ENCODE measurements at regions not wholly inside any gene's neighbourhood (a gene's known extent, or its start where the extent isn't known, plus 50 kb on each side); places are given as distances from the start of the nearest gene placed in this dataset.

DNA sequence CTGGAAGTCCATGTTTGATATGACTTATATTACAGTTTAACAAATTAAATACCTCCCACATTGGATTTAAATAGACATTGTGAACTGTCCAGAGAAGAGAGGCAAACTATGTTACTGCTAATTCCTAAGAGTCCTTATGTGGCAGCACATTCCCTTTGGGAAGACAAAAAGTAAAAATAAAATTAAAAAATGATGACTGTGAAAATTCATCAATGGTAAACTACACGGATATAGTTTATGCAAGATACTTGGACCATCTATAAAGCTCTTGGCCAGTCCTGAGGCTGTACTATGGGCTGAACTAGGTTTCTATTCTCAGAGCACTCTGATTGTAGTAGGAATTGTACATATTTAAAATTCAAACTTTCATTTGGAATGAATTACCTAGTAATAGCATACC lies 206.4 kb downstream of the LRRK2 start:
- TF ChIP-seq, protein P1, sequence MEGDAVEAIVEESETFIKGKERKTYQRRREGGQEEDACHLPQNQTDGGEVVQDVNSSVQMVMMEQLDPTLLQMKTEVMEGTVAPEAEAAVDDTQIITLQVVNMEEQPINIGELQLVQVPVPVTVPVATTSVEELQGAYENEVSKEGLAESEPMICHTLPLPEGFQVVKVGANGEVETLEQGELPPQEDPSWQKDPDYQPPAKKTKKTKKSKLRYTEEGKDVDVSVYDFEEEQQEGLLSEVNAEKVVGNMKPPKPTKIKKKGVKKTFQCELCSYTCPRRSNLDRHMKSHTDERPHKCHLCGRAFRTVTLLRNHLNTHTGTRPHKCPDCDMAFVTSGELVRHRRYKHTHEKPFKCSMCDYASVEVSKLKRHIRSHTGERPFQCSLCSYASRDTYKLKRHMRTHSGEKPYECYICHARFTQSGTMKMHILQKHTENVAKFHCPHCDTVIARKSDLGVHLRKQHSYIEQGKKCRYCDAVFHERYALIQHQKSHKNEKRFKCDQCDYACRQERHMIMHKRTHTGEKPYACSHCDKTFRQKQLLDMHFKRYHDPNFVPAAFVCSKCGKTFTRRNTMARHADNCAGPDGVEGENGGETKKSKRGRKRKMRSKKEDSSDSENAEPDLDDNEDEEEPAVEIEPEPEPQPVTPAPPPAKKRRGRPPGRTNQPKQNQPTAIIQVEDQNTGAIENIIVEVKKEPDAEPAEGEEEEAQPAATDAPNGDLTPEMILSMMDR (conservative IDR thresholded peaks at IDR 0.05): no peak
- H3K4me3 ChIP-seq (ENCODE audit: low read length): no peak overlapping the region
- no peaks in the 10 kb centered on the region for H3K27me3 Mint-ChIP-seq (ENCODE audit: insufficient read depth)
- H3K27ac ChIP-seq (ENCODE audit: low read depth, low read length): no peak overlapping the region
- H3K4me3 Mint-ChIP-seq: no peak overlapping the region
- no peaks in the 10 kb centered on the region for H3K9me3 ChIP-seq (ENCODE audit: control insufficient read depth, low read length)
- no peak for DNase-seq
- no peak overlapping the region for H3K9ac ChIP-seq (ENCODE audit: extremely low read depth, low read length, poor library complexity, severe bottlenecking)
- no peaks in the 10 kb centered on the region for H3K4me1 ChIP-seq (ENCODE audit: control insufficient read depth, insufficient read depth, low read length)
- no peak overlapping the region for H3K27ac Mint-ChIP-seq
- no peaks in the 10 kb centered on the region for H3K27me3 ChIP-seq (ENCODE audit: control insufficient read depth, insufficient read depth, low read length, poor library complexity, severe bottlenecking)
- H3K36me3 ChIP-seq (ENCODE audit: control insufficient read depth, insufficient read depth, low read length): no peaks in the 10 kb centered on the region
- 78% methylated on average over 1 of the region's 1 CpG; no CpG with 5 or more reads in 1 of the 2 experiments for WGBS, 2 experiments (ENCODE audit: insufficient coverage in 1 of 2, insufficient read length in 1 of 2)
- H3K36me3 Mint-ChIP-seq (ENCODE audit: low read depth): no peaks in the 10 kb centered on the region
- no peaks in the 10 kb centered on the region for H3K9me3 Mint-ChIP-seq
- no peaks in the 10 kb centered on the region for H3K4me1 Mint-ChIP-seq

DNA sequence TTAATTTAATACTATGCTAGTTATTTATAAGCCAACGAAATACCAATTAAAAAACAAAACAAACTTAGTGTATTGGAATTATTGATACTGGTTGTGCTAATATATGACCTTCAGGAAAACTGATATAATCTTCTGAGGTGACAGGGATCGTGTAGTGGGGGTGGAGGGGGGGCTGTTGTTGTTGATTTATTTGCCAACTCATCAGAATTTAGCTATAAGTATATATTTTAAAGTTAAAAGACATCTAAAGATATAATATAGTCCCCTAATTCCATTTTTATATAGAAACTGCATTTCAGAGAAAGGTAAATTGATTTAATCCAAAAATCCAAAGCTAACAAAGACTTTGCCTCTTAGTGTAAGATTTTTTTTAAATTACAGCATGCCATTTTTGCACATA lies 210.5 kb downstream of the LRRK2 start:
- H3K9ac ChIP-seq (ENCODE audit: extremely low read depth, low read length, poor library complexity, severe bottlenecking): no peak overlapping the region
- no peaks in the 10 kb centered on the region for H3K27me3 ChIP-seq (ENCODE audit: control insufficient read depth, insufficient read depth, low read length, poor library complexity, severe bottlenecking)
- no peaks in the 10 kb centered on the region for H3K36me3 Mint-ChIP-seq (ENCODE audit: low read depth)
- H3K4me1 ChIP-seq (ENCODE audit: control insufficient read depth, insufficient read depth, low read length): no peaks in the 10 kb centered on the region
- DNase-seq: no peak
- H3K9me3 Mint-ChIP-seq: no peaks in the 10 kb centered on the region
- no peak overlapping the region for H3K27ac ChIP-seq (ENCODE audit: low read depth, low read length)
- no peak overlapping the region for H3K27ac Mint-ChIP-seq
- no peaks in the 10 kb centered on the region for H3K27me3 Mint-ChIP-seq (ENCODE audit: insufficient read depth)
- H3K4me3 Mint-ChIP-seq: no peak overlapping the region
- no peaks in the 10 kb centered on the region for H3K9me3 ChIP-seq (ENCODE audit: control insufficient read depth, low read length)
- no peaks in the 10 kb centered on the region for H3K36me3 ChIP-seq (ENCODE audit: control insufficient read depth, insufficient read depth, low read length)
- H3K4me1 Mint-ChIP-seq: no peaks in the 10 kb centered on the region
- no peak overlapping the region for H3K4me3 ChIP-seq (ENCODE audit: low read length)
- TF ChIP-seq, protein P1 (conservative IDR thresholded peaks at IDR 0.05): no peak
- WGBS, 2 experiments (ENCODE audit: insufficient coverage in 1 of 2, insufficient read length in 1 of 2): no CpG with 5 or more reads among the region's 2 CpGs

DNA sequence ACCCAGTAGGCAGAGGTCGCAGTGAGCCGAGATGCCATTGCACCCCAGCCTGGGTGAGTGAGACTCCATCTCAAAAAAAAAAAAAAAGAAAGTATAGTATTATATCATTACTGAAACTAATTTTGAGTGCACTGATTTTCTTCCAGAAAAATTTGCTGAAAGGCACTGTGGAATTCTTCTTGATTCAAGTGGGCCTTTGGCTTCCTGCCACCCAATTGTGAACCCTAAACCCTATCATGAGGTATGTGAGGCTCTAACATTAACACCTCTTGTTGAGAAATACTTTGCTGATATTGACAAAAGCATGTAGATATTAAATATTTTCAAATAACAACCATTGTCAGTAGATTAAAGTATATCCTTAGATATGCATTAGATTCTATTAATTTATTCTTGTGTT lies 211.2 kb downstream of the LRRK2 start:
- Histone ChIP-seq H3K4me3 (ENCODE audit: low read length) (no peak overlapping the region), H3K36me3 (ENCODE audit: control insufficient read depth, insufficient read depth, low read length) (no peaks in the 10 kb centered on the region), H3K9me3 (ENCODE audit: control insufficient read depth, low read length) (no peaks in the 10 kb centered on the region), H3K27me3 (ENCODE audit: control insufficient read depth, insufficient read depth, low read length, poor library complexity, severe bottlenecking) (no peaks in the 10 kb centered on the region), H3K4me1 (ENCODE audit: control insufficient read depth, insufficient read depth, low read length) (no peaks in the 10 kb centered on the region), H3K27ac (ENCODE audit: low read depth, low read length) (no peak overlapping the region), H3K9ac (ENCODE audit: extremely low read depth, low read length, poor library complexity, severe bottlenecking) (no peak overlapping the region)
- Mint-ChIP-seq H3K27ac (no peak overlapping the region), H3K36me3 (ENCODE audit: low read depth) (no peaks in the 10 kb centered on the region), H3K4me1 (no peaks in the 10 kb centered on the region), H3K27me3 (ENCODE audit: insufficient read depth) (no peaks in the 10 kb centered on the region), H3K4me3 (no peak overlapping the region), H3K9me3 (no peaks in the 10 kb centered on the region)
- 88% methylated on average over 2 of the region's 2 CpGs; no CpG with 5 or more reads in 1 of the 2 experiments for WGBS, 2 experiments (ENCODE audit: insufficient coverage in 1 of 2, insufficient read length in 1 of 2)
- TF ChIP-seq, protein P1 (conservative IDR thresholded peaks at IDR 0.05): no peak
- DNase-seq: no peak
